Neural crest cell (in vitro differentiated cells): ENCODE measurements at regions not wholly inside any gene's neighbourhood (a gene's known extent, or its start where the extent isn't known, plus 50 kb on each side); places are given as distances from the start of the nearest gene placed in this dataset.

Experiments used
- DNase-seq: peaks from one replicate; pipeline ENCODE4 v3.0.0; 2021; ENCODE audit warnings: low read depth, mixed read lengths, low spot score
- H3K27ac Mint-ChIP-seq: one replicate; pipeline ENCODE4 v1.8.0; 2021; ENCODE audit warnings: mild to moderate bottlenecking, mixed read lengths; ENCODE audit not compliant: unreplicated experiment
- H3K27me3 Mint-ChIP-seq: 2 replicates; pipeline ENCODE4 v1.8.0; 2021; ENCODE audit warnings: low read depth, mild to moderate bottlenecking, mixed read lengths
- H3K36me3 Mint-ChIP-seq: 2 replicates; pipeline ENCODE4 v1.8.0; 2021; ENCODE audit warnings: low read depth, mild to moderate bottlenecking, mixed read lengths
- H3K4me1 Mint-ChIP-seq: 2 replicates; pipeline ENCODE4 v1.8.0; 2021; ENCODE audit warnings: mixed read lengths
- H3K4me3 Mint-ChIP-seq: one replicate; pipeline ENCODE4 v1.8.0; 2021; ENCODE audit warnings: mild to moderate bottlenecking, mixed read lengths
- H3K9me3 Mint-ChIP-seq: 2 replicates; pipeline ENCODE4 v1.8.0; 2021; ENCODE audit warnings: mixed read lengths
- TF ChIP-seq, protein P1 (sequence below): fragments of 200-600 bp; sonication (generic); conservative IDR thresholded peaks from 2 replicates; pipeline ENCODE4 v1.5.0; 2021; ENCODE audit warnings: antibody characterized with exemption, mild to moderate bottlenecking

DNA sequence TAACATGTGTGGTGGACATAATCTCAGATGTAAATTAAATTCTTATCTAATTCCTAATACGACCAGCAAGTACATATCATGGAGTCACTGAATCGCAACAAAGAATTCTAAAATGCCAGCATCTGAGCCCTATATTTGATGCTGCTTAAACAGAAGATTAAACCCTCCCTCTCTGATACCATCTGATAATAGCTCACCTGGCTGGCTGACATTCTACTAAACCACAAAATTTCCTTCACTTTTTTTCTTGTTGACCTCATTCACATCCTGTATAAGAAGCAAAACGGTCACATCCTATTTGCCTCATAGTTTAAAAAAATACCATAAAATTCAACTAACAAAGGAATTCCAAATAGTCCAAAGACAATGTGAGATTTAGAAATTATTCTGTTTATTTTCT is 371.6 kb upstream of the SLC8A1 start:
- Mint-ChIP-seq H3K36me3 (no peaks in the 10 kb centered on the region), H3K4me3 (no peak overlapping the region), H3K27ac (no peak overlapping the region), H3K9me3 (no peaks in the 10 kb centered on the region), H3K4me1 (no peaks in the 10 kb centered on the region), H3K27me3 (no peaks in the 10 kb centered on the region)
- TF ChIP-seq, protein P1, sequence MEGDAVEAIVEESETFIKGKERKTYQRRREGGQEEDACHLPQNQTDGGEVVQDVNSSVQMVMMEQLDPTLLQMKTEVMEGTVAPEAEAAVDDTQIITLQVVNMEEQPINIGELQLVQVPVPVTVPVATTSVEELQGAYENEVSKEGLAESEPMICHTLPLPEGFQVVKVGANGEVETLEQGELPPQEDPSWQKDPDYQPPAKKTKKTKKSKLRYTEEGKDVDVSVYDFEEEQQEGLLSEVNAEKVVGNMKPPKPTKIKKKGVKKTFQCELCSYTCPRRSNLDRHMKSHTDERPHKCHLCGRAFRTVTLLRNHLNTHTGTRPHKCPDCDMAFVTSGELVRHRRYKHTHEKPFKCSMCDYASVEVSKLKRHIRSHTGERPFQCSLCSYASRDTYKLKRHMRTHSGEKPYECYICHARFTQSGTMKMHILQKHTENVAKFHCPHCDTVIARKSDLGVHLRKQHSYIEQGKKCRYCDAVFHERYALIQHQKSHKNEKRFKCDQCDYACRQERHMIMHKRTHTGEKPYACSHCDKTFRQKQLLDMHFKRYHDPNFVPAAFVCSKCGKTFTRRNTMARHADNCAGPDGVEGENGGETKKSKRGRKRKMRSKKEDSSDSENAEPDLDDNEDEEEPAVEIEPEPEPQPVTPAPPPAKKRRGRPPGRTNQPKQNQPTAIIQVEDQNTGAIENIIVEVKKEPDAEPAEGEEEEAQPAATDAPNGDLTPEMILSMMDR: no peak
- no peak for DNase-seq

GRCh38 chr2:40824278-40824677 is 372.4 kb upstream of the SLC8A1 start:
- DNase-seq: no peak
- Mint-ChIP-seq H3K27me3 (no peaks in the 10 kb centered on the region), H3K9me3 (no peaks in the 10 kb centered on the region), H3K36me3 (no peaks in the 10 kb centered on the region), H3K4me3 (no peak overlapping the region), H3K4me1 (no peaks in the 10 kb centered on the region), H3K27ac (no peak overlapping the region)
- TF ChIP-seq, protein P1: no peak

DNA sequence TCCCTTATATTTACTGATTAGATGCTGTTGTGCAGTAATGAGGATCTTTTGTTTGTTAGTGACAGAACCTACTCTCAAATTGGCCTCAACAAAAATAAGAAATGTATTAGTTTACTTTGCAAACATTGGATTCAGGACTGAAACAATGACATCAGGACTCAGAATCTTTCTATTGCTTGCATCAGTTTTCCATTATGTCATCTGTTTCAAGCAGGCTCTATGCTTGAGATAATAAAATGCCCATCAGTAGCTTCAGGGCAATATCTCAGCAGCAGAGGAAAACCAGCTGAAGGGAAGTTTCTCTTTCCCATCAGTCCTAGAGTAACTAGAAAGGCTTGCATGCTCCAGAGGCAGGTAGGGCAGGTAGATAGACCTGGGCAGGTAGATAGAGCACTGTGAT is 375.5 kb upstream of the SLC8A1 start:
- DNase-seq: no peak
- no peaks in the 10 kb centered on the region for H3K4me1 Mint-ChIP-seq
- H3K36me3 Mint-ChIP-seq: no peaks in the 10 kb centered on the region
- TF ChIP-seq, protein P1: no peak
- no peaks in the 10 kb centered on the region for H3K27me3 Mint-ChIP-seq
- H3K4me3 Mint-ChIP-seq: no peak overlapping the region
- H3K27ac Mint-ChIP-seq: no peak overlapping the region
- no peaks in the 10 kb centered on the region for H3K9me3 Mint-ChIP-seq

DNA sequence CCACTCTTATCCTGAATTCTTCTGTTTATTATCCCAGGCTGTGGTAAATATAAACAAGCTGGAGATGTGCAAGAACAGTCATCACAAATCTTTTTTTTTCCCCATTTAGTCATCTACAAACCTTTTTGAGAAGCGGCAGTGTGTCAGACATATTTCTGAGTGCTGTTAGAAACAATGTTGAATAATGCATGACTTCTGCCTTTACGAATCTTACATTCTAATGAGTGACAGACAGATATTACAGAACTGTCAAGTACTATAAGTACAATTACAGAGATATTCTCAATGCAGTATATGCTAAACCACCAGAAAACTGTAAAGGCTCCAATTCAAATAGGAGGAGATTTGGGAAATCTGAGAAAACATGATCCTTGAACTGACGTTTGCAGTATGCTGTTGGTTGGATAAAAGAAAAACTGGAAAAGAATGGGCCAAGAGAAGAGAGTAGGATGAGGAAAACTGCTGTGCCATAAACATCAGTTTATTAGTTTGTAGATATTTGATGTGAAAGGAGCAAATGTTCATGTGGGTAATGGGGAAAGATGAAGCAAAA is 379.5 kb upstream of the SLC8A1 start:
- H3K9me3 Mint-ChIP-seq: peaks cover 2% of the 10 kb centered on the region
- no peaks in the 10 kb centered on the region for H3K36me3 Mint-ChIP-seq
- no peak overlapping the region for H3K27ac Mint-ChIP-seq
- DNase-seq: no peak
- TF ChIP-seq, protein P1: no peak
- no peaks in the 10 kb centered on the region for H3K4me1 Mint-ChIP-seq
- H3K27me3 Mint-ChIP-seq: no peaks in the 10 kb centered on the region
- no peak overlapping the region for H3K4me3 Mint-ChIP-seq

GRCh38 chr2:40841856-40842255 is 390.0 kb upstream of the SLC8A1 start:
- Mint-ChIP-seq H3K27ac (no peak overlapping the region), H3K36me3 (no peaks in the 10 kb centered on the region), H3K9me3 (no peaks in the 10 kb centered on the region), H3K4me1 (no peaks in the 10 kb centered on the region), H3K4me3 (no peak overlapping the region), H3K27me3 (no peaks in the 10 kb centered on the region)
- no peak for DNase-seq
- TF ChIP-seq, protein P1: no peak
